ENCODE measurements at regions not wholly inside any gene's neighbourhood (a gene's known extent, or its start where the extent isn't known, plus 50 kb on each side); places are given as distances from the start of the nearest gene placed in this dataset.

GRCh38 chr21:34018910-34019309 lies 54.5 kb upstream of the MRPS6 start:
- H3K27ac Mint-ChIP-seq: no peak overlapping the region

GRCh38 chr21:34018185-34018584 lies 55.2 kb upstream of the MRPS6 start:
- Mint-ChIP-seq H3K27ac (no peak overlapping the region), H3K4me3 (no peak overlapping the region), H3K27me3 (no peaks in the 10 kb centered on the region), H3K9me3 (peaks cover 6% of the 10 kb centered on the region), H3K4me1 (ENCODE audit: unreplicated experiment) (peaks cover 9% of the 10 kb centered on the region), H3K36me3 (no peaks in the 10 kb centered on the region)
- no peak for DNase-seq (ENCODE audit: extremely low spot score, unreplicated experiment)
- no peak for TF ChIP-seq CTCF (conservative IDR thresholded peaks at IDR 0.05)

More at GRCh38 chr21:34018910-34019309, 54.5 kb upstream of the MRPS6 start:
- no peak overlapping the region for H3K4me3 Mint-ChIP-seq
- peaks cover 9% of the 10 kb centered on the region for H3K4me1 Mint-ChIP-seq (ENCODE audit: unreplicated experiment)
- no peaks in the 10 kb centered on the region for H3K36me3 Mint-ChIP-seq
- no peaks in the 10 kb centered on the region for H3K27me3 Mint-ChIP-seq
- no peak for TF ChIP-seq CTCF (conservative IDR thresholded peaks at IDR 0.05)
- H3K9me3 Mint-ChIP-seq: peaks cover 6% of the 10 kb centered on the region
- no peak for DNase-seq (ENCODE audit: extremely low spot score, unreplicated experiment)

- H3K4me3 Mint-ChIP-seq: no peak overlapping the region
- peaks cover 6% of the 10 kb centered on the region for H3K9me3 Mint-ChIP-seq
- no peak for DNase-seq (ENCODE audit: extremely low spot score, unreplicated experiment)
- peaks cover 9% of the 10 kb centered on the region for H3K4me1 Mint-ChIP-seq (ENCODE audit: unreplicated experiment)
- no peaks in the 10 kb centered on the region for H3K36me3 Mint-ChIP-seq
- TF ChIP-seq CTCF (conservative IDR thresholded peaks at IDR 0.05): no peak
- H3K27me3 Mint-ChIP-seq: no peaks in the 10 kb centered on the region
- no peak overlapping the region for H3K27ac Mint-ChIP-seq
These were observed 56.1 kb upstream of the MRPS6 start for GRCh38 chr21:34017039-34017961.

GRCh38 chr21:34012640-34013039 lies 60.7 kb upstream of the MRPS6 start:
- Mint-ChIP-seq H3K27me3 (no peaks in the 10 kb centered on the region), H3K27ac (no peak overlapping the region), H3K4me3 (no peak overlapping the region), H3K36me3 (peaks cover 7% of the 10 kb centered on the region), H3K9me3 (peaks cover 15% of the 10 kb centered on the region), H3K4me1 (ENCODE audit: unreplicated experiment) (peaks cover 5% of the 10 kb centered on the region)
- TF ChIP-seq CTCF (conservative IDR thresholded peaks at IDR 0.05): no peak
- DNase-seq (ENCODE audit: extremely low spot score, unreplicated experiment): no peak

- Mint-ChIP-seq H3K36me3 (peaks cover 7% of the 10 kb centered on the region), H3K9me3 (peaks cover 15% of the 10 kb centered on the region), H3K4me1 (ENCODE audit: unreplicated experiment) (peaks cover 5% of the 10 kb centered on the region), H3K4me3 (no peak overlapping the region), H3K27me3 (no peaks in the 10 kb centered on the region), H3K27ac (no peak overlapping the region)
- no peak for TF ChIP-seq CTCF (conservative IDR thresholded peaks at IDR 0.05)
- DNase-seq (ENCODE audit: extremely low spot score, unreplicated experiment): no peak
These were observed 61.7 kb upstream of the MRPS6 start for GRCh38 chr21:34011660-34012059.
